H1 (cell line): ENCODE measurements at regions not wholly inside any gene's neighbourhood (a gene's known extent, or its start where the extent isn't known, plus 50 kb on each side); places are given as distances from the start of the nearest gene placed in this dataset.

Experiments used
- JUND ChIP-seq: IDR thresholded peaks from 2 replicates; pipeline ENCODE4 v1.6.1; 2011; ENCODE audit warnings: mild to moderate bottlenecking, improper control_type of control experiment, low read length
- RXRA ChIP-seq: IDR thresholded peaks from 2 replicates; pipeline ENCODE4 v1.6.1; 2011; ENCODE audit warnings: low read depth, mild to moderate bottlenecking, low read length, moderate library complexity; ENCODE audit not compliant: insufficient read depth
- TF ChIP-seq, protein P1 (sequence below): fragments of 300-600 bp; sonication (generic); IDR thresholded peaks from 2 replicates; pipeline ENCODE4 v1.7.1; 2012; ENCODE audit warnings: low read length, moderate library complexity, mild to moderate bottlenecking, inconsistent platforms; ENCODE audit not compliant: insufficient replicate concordance
- TF ChIP-seq, protein P2 (sequence below): IDR thresholded peaks from 2 replicates; pipeline ENCODE4 v1.6.1; 2011; ENCODE audit warnings: low read length, improper control_type of control experiment

DNA sequence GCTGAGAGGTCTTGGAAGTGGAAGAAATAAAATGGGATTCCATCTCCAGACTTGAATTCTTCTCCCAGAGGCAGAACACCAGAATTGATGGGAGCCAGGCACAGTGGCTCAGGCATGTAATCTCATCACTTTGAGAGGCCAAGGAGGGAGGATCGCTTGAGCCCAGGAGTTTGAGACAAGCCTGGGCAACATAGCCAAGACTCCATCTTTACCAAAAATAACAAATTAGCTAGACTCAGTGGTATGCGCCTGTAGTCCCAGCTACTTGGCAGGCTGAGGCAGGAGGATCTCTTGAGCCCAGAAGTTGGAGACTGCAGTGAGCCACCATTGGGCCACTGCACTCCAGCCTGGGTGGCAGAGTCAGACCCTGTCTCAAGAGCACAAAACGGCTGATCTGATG lies 144.3 kb downstream of the C1D start (continued):
- TF ChIP-seq, protein P1, sequence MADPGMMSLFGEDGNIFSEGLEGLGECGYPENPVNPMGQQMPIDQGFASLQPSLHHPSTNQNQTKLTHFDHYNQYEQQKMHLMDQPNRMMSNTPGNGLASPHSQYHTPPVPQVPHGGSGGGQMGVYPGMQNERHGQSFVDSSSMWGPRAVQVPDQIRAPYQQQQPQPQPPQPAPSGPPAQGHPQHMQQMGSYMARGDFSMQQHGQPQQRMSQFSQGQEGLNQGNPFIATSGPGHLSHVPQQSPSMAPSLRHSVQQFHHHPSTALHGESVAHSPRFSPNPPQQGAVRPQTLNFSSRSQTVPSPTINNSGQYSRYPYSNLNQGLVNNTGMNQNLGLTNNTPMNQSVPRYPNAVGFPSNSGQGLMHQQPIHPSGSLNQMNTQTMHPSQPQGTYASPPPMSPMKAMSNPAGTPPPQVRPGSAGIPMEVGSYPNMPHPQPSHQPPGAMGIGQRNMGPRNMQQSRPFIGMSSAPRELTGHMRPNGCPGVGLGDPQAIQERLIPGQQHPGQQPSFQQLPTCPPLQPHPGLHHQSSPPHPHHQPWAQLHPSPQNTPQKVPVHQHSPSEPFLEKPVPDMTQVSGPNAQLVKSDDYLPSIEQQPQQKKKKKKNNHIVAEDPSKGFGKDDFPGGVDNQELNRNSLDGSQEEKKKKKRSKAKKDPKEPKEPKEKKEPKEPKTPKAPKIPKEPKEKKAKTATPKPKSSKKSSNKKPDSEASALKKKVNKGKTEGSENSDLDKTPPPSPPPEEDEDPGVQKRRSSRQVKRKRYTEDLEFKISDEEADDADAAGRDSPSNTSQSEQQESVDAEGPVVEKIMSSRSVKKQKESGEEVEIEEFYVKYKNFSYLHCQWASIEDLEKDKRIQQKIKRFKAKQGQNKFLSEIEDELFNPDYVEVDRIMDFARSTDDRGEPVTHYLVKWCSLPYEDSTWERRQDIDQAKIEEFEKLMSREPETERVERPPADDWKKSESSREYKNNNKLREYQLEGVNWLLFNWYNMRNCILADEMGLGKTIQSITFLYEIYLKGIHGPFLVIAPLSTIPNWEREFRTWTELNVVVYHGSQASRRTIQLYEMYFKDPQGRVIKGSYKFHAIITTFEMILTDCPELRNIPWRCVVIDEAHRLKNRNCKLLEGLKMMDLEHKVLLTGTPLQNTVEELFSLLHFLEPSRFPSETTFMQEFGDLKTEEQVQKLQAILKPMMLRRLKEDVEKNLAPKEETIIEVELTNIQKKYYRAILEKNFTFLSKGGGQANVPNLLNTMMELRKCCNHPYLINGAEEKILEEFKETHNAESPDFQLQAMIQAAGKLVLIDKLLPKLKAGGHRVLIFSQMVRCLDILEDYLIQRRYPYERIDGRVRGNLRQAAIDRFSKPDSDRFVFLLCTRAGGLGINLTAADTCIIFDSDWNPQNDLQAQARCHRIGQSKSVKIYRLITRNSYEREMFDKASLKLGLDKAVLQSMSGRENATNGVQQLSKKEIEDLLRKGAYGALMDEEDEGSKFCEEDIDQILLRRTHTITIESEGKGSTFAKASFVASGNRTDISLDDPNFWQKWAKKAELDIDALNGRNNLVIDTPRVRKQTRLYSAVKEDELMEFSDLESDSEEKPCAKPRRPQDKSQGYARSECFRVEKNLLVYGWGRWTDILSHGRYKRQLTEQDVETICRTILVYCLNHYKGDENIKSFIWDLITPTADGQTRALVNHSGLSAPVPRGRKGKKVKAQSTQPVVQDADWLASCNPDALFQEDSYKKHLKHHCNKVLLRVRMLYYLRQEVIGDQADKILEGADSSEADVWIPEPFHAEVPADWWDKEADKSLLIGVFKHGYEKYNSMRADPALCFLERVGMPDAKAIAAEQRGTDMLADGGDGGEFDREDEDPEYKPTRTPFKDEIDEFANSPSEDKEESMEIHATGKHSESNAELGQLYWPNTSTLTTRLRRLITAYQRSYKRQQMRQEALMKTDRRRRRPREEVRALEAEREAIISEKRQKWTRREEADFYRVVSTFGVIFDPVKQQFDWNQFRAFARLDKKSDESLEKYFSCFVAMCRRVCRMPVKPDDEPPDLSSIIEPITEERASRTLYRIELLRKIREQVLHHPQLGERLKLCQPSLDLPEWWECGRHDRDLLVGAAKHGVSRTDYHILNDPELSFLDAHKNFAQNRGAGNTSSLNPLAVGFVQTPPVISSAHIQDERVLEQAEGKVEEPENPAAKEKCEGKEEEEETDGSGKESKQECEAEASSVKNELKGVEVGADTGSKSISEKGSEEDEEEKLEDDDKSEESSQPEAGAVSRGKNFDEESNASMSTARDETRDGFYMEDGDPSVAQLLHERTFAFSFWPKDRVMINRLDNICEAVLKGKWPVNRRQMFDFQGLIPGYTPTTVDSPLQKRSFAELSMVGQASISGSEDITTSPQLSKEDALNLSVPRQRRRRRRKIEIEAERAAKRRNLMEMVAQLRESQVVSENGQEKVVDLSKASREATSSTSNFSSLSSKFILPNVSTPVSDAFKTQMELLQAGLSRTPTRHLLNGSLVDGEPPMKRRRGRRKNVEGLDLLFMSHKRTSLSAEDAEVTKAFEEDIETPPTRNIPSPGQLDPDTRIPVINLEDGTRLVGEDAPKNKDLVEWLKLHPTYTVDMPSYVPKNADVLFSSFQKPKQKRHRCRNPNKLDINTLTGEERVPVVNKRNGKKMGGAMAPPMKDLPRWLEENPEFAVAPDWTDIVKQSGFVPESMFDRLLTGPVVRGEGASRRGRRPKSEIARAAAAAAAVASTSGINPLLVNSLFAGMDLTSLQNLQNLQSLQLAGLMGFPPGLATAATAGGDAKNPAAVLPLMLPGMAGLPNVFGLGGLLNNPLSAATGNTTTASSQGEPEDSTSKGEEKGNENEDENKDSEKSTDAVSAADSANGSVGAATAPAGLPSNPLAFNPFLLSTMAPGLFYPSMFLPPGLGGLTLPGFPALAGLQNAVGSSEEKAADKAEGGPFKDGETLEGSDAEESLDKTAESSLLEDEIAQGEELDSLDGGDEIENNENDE: no peak
- TF ChIP-seq, protein P2, sequence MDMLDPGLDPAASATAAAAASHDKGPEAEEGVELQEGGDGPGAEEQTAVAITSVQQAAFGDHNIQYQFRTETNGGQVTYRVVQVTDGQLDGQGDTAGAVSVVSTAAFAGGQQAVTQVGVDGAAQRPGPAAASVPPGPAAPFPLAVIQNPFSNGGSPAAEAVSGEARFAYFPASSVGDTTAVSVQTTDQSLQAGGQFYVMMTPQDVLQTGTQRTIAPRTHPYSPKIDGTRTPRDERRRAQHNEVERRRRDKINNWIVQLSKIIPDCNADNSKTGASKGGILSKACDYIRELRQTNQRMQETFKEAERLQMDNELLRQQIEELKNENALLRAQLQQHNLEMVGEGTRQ: no peak
- TF ChIP-seq RXRA (no peak), JUND (no peak)
